ENCODE measurements at regions not wholly inside any gene's neighbourhood (a gene's known extent, or its start where the extent isn't known, plus 50 kb on each side); places are given as distances from the start of the nearest gene placed in this dataset.

DNA sequence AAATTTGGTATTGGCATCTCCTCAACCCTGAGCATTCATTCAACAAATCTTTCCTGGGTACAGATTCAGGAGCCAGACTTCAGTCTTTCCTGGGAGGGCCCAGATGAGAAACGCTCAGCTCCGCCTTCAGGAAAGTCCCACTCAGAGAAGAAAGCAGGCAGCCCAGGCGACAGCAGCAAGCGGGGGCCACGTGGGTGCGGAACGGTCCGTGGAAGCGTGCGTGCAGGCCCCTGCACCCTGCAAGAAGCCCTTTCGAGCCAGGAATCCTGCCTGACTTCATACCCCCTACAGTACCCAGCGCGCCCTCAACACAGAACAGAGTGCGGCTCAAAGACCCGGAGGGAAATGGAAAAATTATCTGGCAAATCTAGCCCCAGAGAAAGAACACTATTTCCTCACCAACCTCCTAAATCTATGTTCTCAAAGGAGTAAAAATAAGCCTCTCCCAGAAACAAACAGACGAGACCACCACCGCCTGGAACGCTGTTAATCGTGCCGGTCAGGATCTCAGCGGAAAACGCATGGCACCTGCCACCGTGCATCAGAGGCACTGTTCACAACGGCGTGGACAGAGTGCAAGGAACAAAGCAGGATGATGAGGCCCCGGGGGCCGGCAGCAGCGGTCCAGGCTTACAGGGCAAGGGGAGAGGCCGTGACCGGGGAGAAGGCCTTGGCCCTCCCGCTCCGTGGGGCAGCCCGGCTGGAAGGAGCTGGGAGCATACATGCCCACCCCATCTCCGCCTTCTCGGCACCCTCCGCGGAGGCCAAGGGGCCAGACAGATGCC, 318.3 kb downstream of the EIPR1 start:
- Histone ChIP-seq H3K4me1 (replicated peaks in 1 of 4; ENCODE audit: control insufficient read depth in 3 of 4, insufficient read depth in 4 of 4, low read length in 3 of 4) (no peaks in the 10 kb centered on the region), H2BK15ac (ENCODE audit: low read length) (no peak overlapping the region), H3K9me3 (ENCODE audit: insufficient read depth in 2 of 2, low read depth in 1 of 2, low read length in 1 of 2) (no peaks in the 10 kb centered on the region), H3K27ac (ENCODE audit: low read depth, low read length) (no peak overlapping the region), H4K8ac (ENCODE audit: extremely low read depth, insufficient read depth, low read length) (no peak overlapping the region), H3K4ac (replicated peaks; ENCODE audit: insufficient read length, low read depth, low read length) (no peak overlapping the region), H3K36me3 (ENCODE audit: control insufficient read depth in 2 of 4, insufficient read depth in 4 of 4, low read length in 3 of 4) (no peaks in the 10 kb centered on the region), H3K23me2 (ENCODE audit: low read depth, low read length) (peaks cover 3% of the 10 kb centered on the region; the same call in 1 of the 2 replicates), H2BK5ac (ENCODE audit: low read depth, low read length) (no peak overlapping the region), H2BK12ac (ENCODE audit: low read depth, low read length) (no peak overlapping the region), H3K4me3 (ENCODE audit: extremely low read depth in 1 of 4, insufficient read depth in 2 of 4, low read depth in 3 of 4, low read length in 4 of 4) (no peak overlapping the region), H3K9ac (replicated peaks in 1 of 4; ENCODE audit: extremely low read depth in 1 of 4, low read depth in 3 of 4, low read length in 3 of 4) (no peak overlapping the region), H3K79me1 (ENCODE audit: low read depth, low read length) (no peaks in the 10 kb centered on the region), H2AFZ (ENCODE audit: low read length) (no peak overlapping the region), H2AK5ac (ENCODE audit: low read depth, low read length) (no peak overlapping the region), H3K27me3 (replicated peaks in 1 of 4; ENCODE audit: control insufficient read depth in 3 of 4, extremely low read depth in 1 of 4, insufficient read depth in 3 of 4, low read length in 3 of 4) (no peaks in the 10 kb centered on the region), H3K14ac (ENCODE audit: insufficient read length) (no peak overlapping the region), H3K4me2 (ENCODE audit: insufficient read depth in 1 of 2, low read depth in 2 of 2, low read length in 2 of 2) (no peak overlapping the region), H3K18ac (ENCODE audit: extremely low read depth, low read length) (no peak overlapping the region), H2BK20ac (ENCODE audit: low read length) (no peak overlapping the region), H2BK120ac (replicated peaks; ENCODE audit: low read depth, low read length) (no peak overlapping the region), H3K23ac (ENCODE audit: insufficient read length) (no peak overlapping the region), H3K56ac (replicated peaks; ENCODE audit: insufficient read length, low read depth, low read length) (no peak overlapping the region), H4K20me1 (replicated peaks in 1 of 2; ENCODE audit: control insufficient read depth in 1 of 2, insufficient read depth in 2 of 2, low read length in 2 of 2) (no peaks in the 10 kb centered on the region), H4K91ac (replicated peaks; ENCODE audit: insufficient read length, low read length) (no peak overlapping the region), H4K5ac (ENCODE audit: insufficient read length, low read depth, low read length) (no peak overlapping the region), H3K79me2 (ENCODE audit: control insufficient read depth in 1 of 2, insufficient read depth in 2 of 2, low read length in 2 of 2) (no peaks in the 10 kb centered on the region)
- ChIA-PET CTCF (ENCODE audit: partially characterized antibody) (no interaction called here), POLR2A (ENCODE audit: partially characterized antibody) (no interaction called here)
- DNase-seq (ENCODE audit: low read depth in 1 of 2, low spot score in 2 of 2), result no peak
- no peak for FAIRE-seq
- 88% methylated on average over 33 of the region's 37 CpGs; no CpG with 5 or more reads in 1 of the 2 experiments for WGBS, 2 experiments (ENCODE audit: extremely low coverage in 1 of 2, insufficient coverage in 1 of 2, insufficient read length in 1 of 2, insufficient replicate concordance in 2 of 2, low coverage in 1 of 2, low lambda C conversion rate in 2 of 2, missing lambda C conversion rate in 1 of 2)
- TF ChIP-seq, protein P1, sequence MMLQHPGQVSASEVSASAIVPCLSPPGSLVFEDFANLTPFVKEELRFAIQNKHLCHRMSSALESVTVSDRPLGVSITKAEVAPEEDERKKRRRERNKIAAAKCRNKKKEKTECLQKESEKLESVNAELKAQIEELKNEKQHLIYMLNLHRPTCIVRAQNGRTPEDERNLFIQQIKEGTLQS (IDR thresholded peaks at IDR 0.05; ENCODE audit: insufficient read depth, low read depth, low read length), result no peak
- TF ChIP-seq POU5F1 (IDR thresholded peaks at IDR 0.05; ENCODE audit: low read depth, low read length) (no peak), RXRA (IDR thresholded peaks at IDR 0.05; ENCODE audit: insufficient read depth, low read depth, low read length) (no peak), POLR2AphosphoS5 (IDR thresholded peaks at IDR 0.05; ENCODE audit: low read depth, low read length) (no peak)

All from H1 (cell line).